CD4-positive, alpha-beta T cell (primary cell): ENCODE measurements at regions not wholly inside any gene's neighbourhood (a gene's known extent, or its start where the extent isn't known, plus 50 kb on each side); places are given as distances from the start of the nearest gene placed in this dataset.

Experiments used
- ATAC-seq: fragments of 200-7000 bp; cut with Tn5 transposase; one replicate; pipeline ENCODE4 v1.10.0; 2022; ENCODE audit warnings: mild to moderate bottlenecking; ENCODE audit not compliant: poor library complexity
- CTCF ChIA-PET: fragments of 350-600 bp; sonication (Branson Sonifier 250); formaldehyde crosslinking; loops from one replicate; lab custom pipeline; 2021; ENCODE audit warnings: antibody characterized with exemption, inconsistent platforms; lab: Charles Lee
- POLR2A ChIA-PET: fragments of 350-600 bp; sonication (Branson Sonifier 250); formaldehyde crosslinking; loops from one replicate; lab custom pipeline; 2021; ENCODE audit warnings: antibody characterized with exemption, inconsistent platforms; lab: Charles Lee
- DNase-seq, 14 experiments: peaks; one replicate each; pipeline ENCODE4 v3.0.0-alpha.2; 2013 to 2020; ENCODE audit warnings: mixed read lengths in 2 of 14
- H3K27ac ChIP-seq, 2 donors: one replicate each; pipeline versions ENCODE4 v1.5.1 to v1.7.0; 2013; ENCODE audit warnings: low read length in 2 of 2, low read depth in 1 of 2, mild to moderate bottlenecking in 1 of 2
- H3K27me3 ChIP-seq, 2 experiments: 1 replicate in 1 of 2; 2 replicates in 1 of 2; pipeline versions ENCODE4 v1.6.1 to v1.7.0; 2013; ENCODE audit warnings: low read length in 2 of 2, control low read depth in 1 of 2, mild to moderate bottlenecking in 1 of 2, moderate library complexity in 1 of 2; ENCODE audit not compliant: insufficient read depth in 2 of 2, control insufficient read depth in 1 of 2
- H3K36me3 ChIP-seq: one replicate; pipeline ENCODE4 v1.6.1; 2013; ENCODE audit warnings: low read length, control low read depth; ENCODE audit not compliant: insufficient read depth
- H3K4me1 ChIP-seq: one replicate; pipeline ENCODE4 v1.6.1; 2013; ENCODE audit warnings: low read length, control low read depth; ENCODE audit not compliant: insufficient read depth
- H3K4me3 ChIP-seq: one replicate; pipeline ENCODE4 v1.5.1; 2013; ENCODE audit warnings: mild to moderate bottlenecking, low read length, moderate library complexity
- H3K9me3 ChIP-seq, 2 experiments: 1 replicate in 1 of 2; 2 replicates in 1 of 2; pipeline versions ENCODE4 v1.6.1 to v1.7.0; 2013; ENCODE audit warnings: low read length in 2 of 2, mild to moderate bottlenecking in 2 of 2, control low read depth in 1 of 2, moderate library complexity in 1 of 2; ENCODE audit not compliant: control insufficient read depth in 1 of 2, insufficient read depth in 1 of 2
- H3K27ac Mint-ChIP-seq: one replicate; pipeline ENCODE4 v1.8.0; 2020; ENCODE audit warnings: mixed read lengths
- H3K27me3 Mint-ChIP-seq: one replicate; pipeline ENCODE4 v1.8.0; 2021; ENCODE audit warnings: mixed read lengths
- H3K36me3 Mint-ChIP-seq: one replicate; pipeline ENCODE4 v1.8.0; 2021; ENCODE audit warnings: low read depth, mixed read lengths
- H3K4me1 Mint-ChIP-seq: one replicate; pipeline ENCODE4 v1.8.0; 2021; ENCODE audit warnings: low read depth, mixed read lengths
- H3K4me3 Mint-ChIP-seq: one replicate; pipeline ENCODE4 v1.8.0; 2020; ENCODE audit warnings: mild to moderate bottlenecking, mixed read lengths
- H3K9me3 Mint-ChIP-seq: one replicate; pipeline ENCODE4 v1.8.0; 2020; ENCODE audit warnings: mixed read lengths
- CTCF ChIP-seq: fragments of 200-600 bp; IDR thresholded peaks from one replicate; pipeline ENCODE4 v1.8.0; 2022; ENCODE audit warnings: antibody characterized with exemption, mild to moderate bottlenecking
- intact Hi-C, 2 experiments: fragments of 100-400 bp; cut with DNase I in 1 of 2; cut with micrococcal nuclease in 1 of 2; formaldehyde crosslinking; loops; one replicate each; pipeline versions ENCODE4 v1.15.1 to v1.9.0; 2023 to 2025; cut with DNase I, micrococcal nuclease

- no peak overlapping the region for H3K4me3 Mint-ChIP-seq
- intact Hi-C loops, result no loop called here
- H3K27ac ChIP-seq, result no peak overlapping the region
- ChIA-PET CTCF (no interaction called here), POLR2A (no interaction called here)
- TF ChIP-seq CTCF, result no peak
- H3K4me3 ChIP-seq, result no peak overlapping the region
- no peaks in the 10 kb centered on the region for H3K36me3 Mint-ChIP-seq
- H3K9me3 ChIP-seq, result peaks cover 0 to 4% of the 10 kb centered on the region in 2 experiments
- H3K4me1 ChIP-seq, result no peaks in the 10 kb centered on the region
- H3K9me3 Mint-ChIP-seq, result peaks cover 5% of the 10 kb centered on the region
- H3K27ac Mint-ChIP-seq, result no peak overlapping the region
- ATAC-seq (no peak), DNase-seq (no peak)
- H3K36me3 ChIP-seq, result no peaks in the 10 kb centered on the region
- H3K27me3 ChIP-seq, result no peaks in the 10 kb centered on the region
- H3K27me3 Mint-ChIP-seq, result no peaks in the 10 kb centered on the region
- no peaks in the 10 kb centered on the region for H3K4me1 Mint-ChIP-seq
Measured at GRCh38 chr6:55019591-55019990, 154.7 kb upstream of the HCRTR2 start.

GRCh38 chr6:55023230-55023629 is 151.1 kb upstream of the HCRTR2 start:
- Mint-ChIP-seq H3K4me3 (no peak overlapping the region), H3K9me3 (peaks cover 8% of the 10 kb centered on the region), H3K27me3 (no peaks in the 10 kb centered on the region), H3K27ac (no peak overlapping the region), H3K4me1 (no peaks in the 10 kb centered on the region), H3K36me3 (no peaks in the 10 kb centered on the region)
- Histone ChIP-seq H3K4me3 (no peak overlapping the region), H3K27me3 (no peaks in the 10 kb centered on the region), H3K27ac (no peak overlapping the region), H3K9me3 (peaks cover 4% of the 10 kb centered on the region in 2 experiments), H3K36me3 (no peaks in the 10 kb centered on the region), H3K4me1 (no peaks in the 10 kb centered on the region)
- no peak for TF ChIP-seq CTCF
- DNase-seq (peak in 4 of 14 experiments; percentile 2 to 14 (median 8)), ATAC-seq (no peak)
- intact Hi-C loops, result no loop called here
- POLR2A ChIA-PET, result no interaction called here
- CTCF ChIA-PET, result no interaction called here

- no peaks in the 10 kb centered on the region for H3K27me3 ChIP-seq
- no peaks in the 10 kb centered on the region for H3K36me3 ChIP-seq
- intact Hi-C loops, result no loop called here
- peaks cover 0 to 7% of the 10 kb centered on the region in 2 experiments for H3K9me3 ChIP-seq
- H3K4me1 ChIP-seq, result no peaks in the 10 kb centered on the region
- no peak overlapping the region for H3K27ac ChIP-seq
- H3K4me3 Mint-ChIP-seq, result no peak overlapping the region
- ChIA-PET CTCF (no interaction called here), POLR2A (no interaction called here)
- no peak for TF ChIP-seq CTCF
- DNase-seq (no peak), ATAC-seq (no peak)
- H3K4me3 ChIP-seq, result no peak overlapping the region
- peaks cover 2% of the 10 kb centered on the region for H3K9me3 Mint-ChIP-seq
- H3K36me3 Mint-ChIP-seq, result no peaks in the 10 kb centered on the region
- H3K4me1 Mint-ChIP-seq, result no peaks in the 10 kb centered on the region
- H3K27me3 Mint-ChIP-seq, result no peaks in the 10 kb centered on the region
- no peak overlapping the region for H3K27ac Mint-ChIP-seq
Measured at GRCh38 chr6:55033016-55033546, 141.2 kb upstream of the HCRTR2 start.
